GM18502 (cell line): ENCODE measurements at regions not wholly inside any gene's neighbourhood (a gene's known extent, or its start where the extent isn't known, plus 50 kb on each side); places are given as distances from the start of the nearest gene placed in this dataset.

Experiments
- ATAC-seq: cut with Tn5 transposase; IDR thresholded peaks from one replicate; pipeline ENCODE4 v1.9.1; 2021; ENCODE audit warnings: mild to moderate bottlenecking; ENCODE audit not compliant: unreplicated experiment, poor library complexity

- ATAC-seq, result no peak
Observed at GRCh38 chr5:164818445-164818844, 1313.0 kb downstream of the MAT2B start.

DNA sequence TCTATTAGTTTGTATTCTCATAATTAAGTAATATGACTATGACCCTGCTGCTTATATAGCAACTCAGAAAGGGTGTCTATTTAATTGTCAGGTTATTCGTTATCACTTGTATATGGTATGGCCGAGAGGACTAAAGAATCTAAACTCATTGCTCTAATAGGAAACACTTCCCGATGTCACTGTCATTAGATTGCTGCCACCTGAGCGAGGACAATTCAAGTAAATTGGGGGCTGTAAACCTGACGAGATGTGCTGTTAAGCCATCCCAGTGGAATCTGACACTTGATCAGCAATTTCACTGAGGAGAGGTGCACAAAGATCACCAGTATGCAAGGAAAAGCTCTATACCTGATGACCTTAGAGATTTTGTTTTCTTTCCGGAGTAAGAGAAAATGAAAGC, 1319.3 kb downstream of the MAT2B start:
- no peak for ATAC-seq

DNA sequence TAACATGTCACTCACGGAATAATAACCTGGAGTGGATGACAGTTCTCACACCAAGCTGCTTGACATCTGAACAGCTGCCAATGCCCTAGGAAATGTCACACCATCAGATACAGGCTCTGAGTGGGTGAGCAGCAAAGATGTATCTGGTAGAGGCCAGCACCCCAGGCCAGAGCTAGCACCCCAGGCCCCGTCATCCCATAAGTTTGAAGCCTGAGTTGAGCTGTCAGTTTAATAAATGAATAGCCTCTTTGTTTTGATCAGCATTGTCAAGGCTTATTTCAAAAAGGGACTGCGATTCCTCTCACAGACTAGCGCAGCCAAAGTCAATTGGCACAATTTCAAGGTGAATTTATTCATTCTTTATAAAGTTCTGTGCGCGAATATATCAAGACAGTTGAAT, 1327.1 kb downstream of the MAT2B start:
- no peak for ATAC-seq

DNA sequence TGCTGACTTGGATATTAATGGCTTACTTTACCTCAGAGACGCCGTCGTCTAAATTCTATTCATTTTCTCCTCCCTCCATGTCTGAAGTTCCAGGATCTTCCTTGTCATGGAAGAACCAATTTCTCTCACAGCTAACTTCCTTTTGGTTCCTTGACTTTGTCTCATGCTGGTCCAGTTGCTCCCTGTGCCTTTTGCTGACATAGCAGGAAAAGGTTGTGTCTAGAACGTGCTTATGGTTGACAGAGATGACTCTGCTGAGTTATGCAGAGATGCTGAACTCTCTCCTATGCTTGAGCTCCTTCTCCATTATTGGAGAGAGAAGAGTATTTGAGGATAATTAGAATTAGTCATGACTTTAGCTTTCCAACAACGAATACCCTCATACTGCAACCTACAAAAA, 1338.9 kb downstream of the MAT2B start:
- ATAC-seq, result no peak

GRCh38 chr5:164860896-164861295, 1355.5 kb downstream of the MAT2B start:
- no peak for ATAC-seq

DNA sequence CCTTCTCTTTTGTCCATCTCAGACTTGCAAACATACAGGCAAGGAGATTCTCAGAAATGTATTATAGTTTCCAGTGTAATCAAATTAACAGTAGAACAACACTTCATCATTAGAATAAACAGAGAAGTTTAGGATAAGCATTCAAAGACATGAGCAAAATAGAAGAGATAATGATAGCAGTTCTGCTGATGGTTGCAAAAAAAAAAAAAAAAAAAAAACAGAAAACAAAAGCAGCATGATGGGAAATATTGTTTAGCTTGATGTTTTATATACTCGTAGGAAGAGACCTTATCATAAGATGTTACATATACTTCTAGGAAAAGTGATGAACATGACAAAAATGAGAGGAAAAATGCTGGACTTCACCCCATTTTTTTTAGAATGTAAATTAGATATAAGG, 1356.2 kb downstream of the MAT2B start:
- no peak for ATAC-seq

GRCh38 chr5:164868761-164869160, 1363.3 kb downstream of the MAT2B start:
- no peak for ATAC-seq

DNA sequence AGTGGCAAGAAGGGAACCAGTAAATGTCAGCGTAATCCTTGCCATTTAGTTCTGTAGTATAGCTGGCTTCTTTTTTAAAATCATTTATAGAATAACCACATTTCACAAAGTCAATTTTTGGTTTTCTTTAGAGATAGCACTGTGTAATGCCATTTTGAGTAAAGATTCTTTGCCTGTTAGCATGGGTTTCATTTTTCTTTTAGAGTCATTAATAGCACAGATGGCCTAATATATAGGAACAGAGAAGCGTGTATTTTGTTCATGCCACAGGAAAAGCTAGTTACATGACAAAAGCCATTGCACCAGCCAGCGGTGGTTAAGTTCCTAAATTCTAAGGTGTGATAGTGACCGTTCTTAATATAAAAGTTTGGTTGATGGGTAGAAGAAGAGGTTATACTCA, 1363.9 kb downstream of the MAT2B start:
- ATAC-seq, result no peak

DNA sequence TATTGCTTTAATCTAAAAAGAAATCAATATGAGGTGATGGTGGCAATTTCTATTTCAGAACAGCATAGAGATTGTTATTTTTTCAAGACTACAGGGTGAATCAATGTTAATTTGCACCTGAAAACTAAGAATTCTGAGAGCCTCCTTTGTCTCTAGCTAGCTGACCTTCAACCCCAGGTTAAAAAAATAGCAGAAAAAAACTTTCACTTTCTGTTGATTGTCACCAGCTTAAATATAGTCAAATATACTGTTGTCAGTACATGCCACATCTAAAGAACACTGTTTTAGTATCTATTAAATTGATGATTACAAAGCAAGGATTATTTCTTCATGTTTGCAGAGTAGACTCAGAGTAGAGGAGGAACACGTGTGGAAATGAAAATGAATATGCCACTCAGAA, 1371.4 kb downstream of the MAT2B start:
- ATAC-seq, result no peak

- no peak for ATAC-seq
Observed at GRCh38 chr5:164881442-164881841, 1376.0 kb downstream of the MAT2B start.

GRCh38 chr5:164885179-164885578, 1379.8 kb downstream of the MAT2B start:
- ATAC-seq, result no peak

DNA sequence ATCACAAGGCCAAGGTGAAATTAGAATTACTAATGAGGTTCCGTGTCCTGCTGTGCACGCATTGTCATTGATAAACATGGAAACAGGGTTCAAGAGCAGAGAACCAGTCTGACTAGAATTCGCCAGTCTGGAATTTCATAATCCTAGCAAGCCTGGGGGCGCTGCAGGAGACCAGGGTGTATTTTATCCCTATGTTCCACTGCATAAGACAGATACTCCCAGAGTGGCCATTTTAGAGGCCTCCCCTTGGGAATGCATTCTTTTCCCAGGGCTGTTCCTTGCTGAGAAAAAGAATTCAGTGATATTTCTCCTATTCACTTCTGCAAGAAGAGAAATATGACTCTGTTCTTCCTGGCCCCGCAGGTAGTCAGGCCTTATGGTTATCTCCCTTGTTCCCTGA, 1387.7 kb downstream of the MAT2B start:
- no peak for ATAC-seq

DNA sequence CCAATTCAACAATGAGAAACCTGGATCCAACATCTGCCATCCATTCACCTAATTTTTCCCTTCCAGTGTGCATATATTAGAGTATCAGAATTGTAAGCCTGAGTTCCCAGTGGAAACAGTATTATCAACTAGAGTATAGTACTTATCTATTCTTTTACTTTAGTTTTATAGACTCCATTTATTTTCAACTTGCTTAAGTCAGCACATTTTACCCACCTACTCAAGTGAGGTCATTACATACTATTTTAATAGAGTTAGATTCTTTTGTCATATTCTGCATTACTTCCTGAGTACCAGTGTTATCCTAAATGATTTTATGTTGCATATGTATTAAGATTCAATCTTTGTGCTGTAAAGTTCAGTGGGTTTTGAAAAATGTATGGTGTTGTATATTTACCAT, 1393.3 kb downstream of the MAT2B start:
- no peak for ATAC-seq

- no peak for ATAC-seq
Observed at GRCh38 chr5:164909673-164910072, 1404.3 kb downstream of the MAT2B start.

DNA sequence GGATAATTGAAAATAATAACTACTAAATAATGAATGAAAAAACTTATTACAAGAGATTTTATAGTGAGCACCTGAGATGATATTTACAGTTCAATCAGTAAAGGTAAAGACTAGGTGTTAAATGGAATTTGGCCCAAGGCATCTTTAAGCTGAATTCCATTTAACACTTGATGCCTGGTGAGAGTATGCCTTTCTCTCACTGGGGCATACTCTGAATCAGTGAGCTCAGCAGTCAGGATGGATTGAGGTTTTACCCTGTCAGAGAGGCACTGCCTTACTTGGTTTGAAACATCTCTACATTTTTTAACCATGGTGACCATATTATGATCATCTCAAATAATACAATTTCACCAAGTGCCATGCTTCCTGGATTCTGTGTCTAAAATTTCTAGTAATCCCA, 1416.3 kb downstream of the MAT2B start:
- ATAC-seq, result no peak

DNA sequence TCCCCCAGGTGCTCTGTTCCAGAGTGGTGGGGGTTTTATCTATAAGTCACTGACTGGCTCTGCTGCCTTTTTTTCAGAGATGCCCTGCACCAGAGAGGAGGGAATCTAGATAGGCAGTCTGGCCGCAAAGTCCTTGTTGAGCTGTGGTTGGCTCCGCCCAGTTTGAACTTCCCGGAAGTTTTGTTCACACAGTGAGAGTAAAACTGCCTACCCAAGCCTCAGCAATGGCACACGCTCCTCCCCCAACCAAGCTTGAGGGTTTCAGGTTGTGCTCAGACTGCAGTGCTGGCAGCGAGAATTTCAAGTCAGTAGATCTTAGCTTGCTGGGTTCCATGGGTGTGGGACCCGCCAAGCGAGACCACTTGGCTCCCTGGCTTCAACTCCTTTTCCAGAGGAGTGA, 1428.6 kb downstream of the MAT2B start:
- no peak for ATAC-seq

- no peak for ATAC-seq
Observed at GRCh38 chr5:164934561-164934960, 1429.1 kb downstream of the MAT2B start.

- no peak for ATAC-seq
Observed at GRCh38 chr5:164941132-164941531, 1435.7 kb downstream of the MAT2B start.

- no peak for ATAC-seq
Observed at GRCh38 chr5:164950927-164951326, 1445.5 kb downstream of the MAT2B start.

- ATAC-seq, result no peak
Observed at GRCh38 chr5:164951570-164951969, 1446.2 kb downstream of the MAT2B start.

DNA sequence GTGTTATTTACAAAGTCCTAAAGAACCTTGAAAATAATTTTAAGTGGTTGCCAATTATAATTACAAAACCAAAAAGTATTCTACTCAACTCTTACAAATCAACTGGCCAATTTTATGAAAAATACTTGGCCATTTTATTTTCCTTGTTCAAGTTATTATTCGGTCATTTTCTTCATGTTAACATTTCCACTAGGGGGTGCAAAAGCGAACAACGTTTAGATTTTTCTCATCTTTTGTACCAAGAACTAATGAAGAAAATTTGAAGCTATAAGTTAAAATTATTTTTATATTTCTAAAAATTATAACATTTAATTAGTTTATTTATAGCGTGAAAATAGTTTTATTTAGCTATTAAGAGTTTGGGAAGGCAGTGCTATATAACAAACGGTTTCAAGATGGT, 1453.3 kb downstream of the MAT2B start:
- ATAC-seq, result no peak

DNA sequence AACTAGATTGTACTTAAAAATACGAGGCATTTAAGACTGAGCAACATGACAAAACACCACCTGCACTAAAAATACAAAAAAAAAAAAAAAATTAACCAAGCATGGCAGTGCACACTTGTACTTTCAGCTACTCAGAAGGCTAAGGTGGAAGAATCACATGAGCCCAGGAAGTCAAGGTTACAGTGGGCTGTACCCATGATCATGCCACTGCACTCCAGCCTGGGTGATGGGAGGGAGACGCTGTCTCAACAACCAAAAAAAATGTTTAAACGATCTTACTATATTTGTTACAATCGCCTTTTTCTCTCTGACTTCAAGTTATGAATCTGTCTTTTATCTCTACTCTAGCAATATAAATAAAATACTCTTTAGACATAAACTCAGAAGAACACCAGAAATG, 1454.3 kb downstream of the MAT2B start:
- ATAC-seq, result no peak

- no peak for ATAC-seq
Observed at GRCh38 chr5:164962329-164962961, 1457.0 kb downstream of the MAT2B start.
